Activated B cell treated with CpG ODN at 0.5 μM for 24 hours (primary cell): ENCODE measurements at regions not wholly inside any gene's neighbourhood (a gene's known extent, or its start where the extent isn't known, plus 50 kb on each side); places are given as distances from the start of the nearest gene placed in this dataset.

Experiments
- ATAC-seq: fragments of 200-7000 bp; cut with Tn5 transposase; one replicate; pipeline ENCODE4 v1.10.0; 2021; ENCODE audit warnings: low read depth, mild to moderate bottlenecking, moderate library complexity
- CTCF ChIA-PET: fragments of 350-600 bp; sonication (Branson Sonifier 250); formaldehyde crosslinking; loops from one replicate; lab custom pipeline; 2021; ENCODE audit warnings: antibody characterized with exemption; lab: Charles Lee
- POLR2A ChIA-PET: fragments of 350-600 bp; sonication (Branson Sonifier 250); formaldehyde crosslinking; loops from one replicate; lab custom pipeline; 2021; ENCODE audit warnings: antibody characterized with exemption; lab: Charles Lee
- DNase-seq: peaks from one replicate; pipeline ENCODE4 v3.0.0; 2022
- H3K27ac Mint-ChIP-seq: one replicate; pipeline ENCODE4 v1.8.0; 2020; ENCODE audit warnings: mixed read lengths
- H3K27me3 Mint-ChIP-seq: one replicate; pipeline ENCODE4 v1.8.0; 2021; ENCODE audit warnings: mixed read lengths
- H3K36me3 Mint-ChIP-seq: one replicate; pipeline ENCODE4 v1.8.0; 2021; ENCODE audit warnings: low read depth, mixed read lengths
- H3K4me1 Mint-ChIP-seq: one replicate; pipeline ENCODE4 v1.8.0; 2021; ENCODE audit warnings: mixed read lengths
- H3K4me3 Mint-ChIP-seq: one replicate; pipeline ENCODE4 v1.8.0; 2020; ENCODE audit warnings: mild to moderate bottlenecking, mixed read lengths
- H3K9me3 Mint-ChIP-seq: one replicate; pipeline ENCODE4 v1.8.0; 2020; ENCODE audit warnings: mixed read lengths
- CTCF ChIP-seq: fragments of 200-600 bp; IDR thresholded peaks from one replicate; pipeline ENCODE4 v1.8.0; 2022; ENCODE audit warnings: antibody characterized with exemption, mild to moderate bottlenecking
- intact Hi-C: fragments of 100-400 bp; cut with micrococcal nuclease; formaldehyde crosslinking; loops from one replicate; pipeline ENCODE4 v1.15.1; 2024

GRCh38 chr2:84029903-84030575 is 429.0 kb downstream of the SUCLG1 start:
- Mint-ChIP-seq H3K27ac (no peak overlapping the region), H3K36me3 (no peaks in the 10 kb centered on the region), H3K27me3 (no peaks in the 10 kb centered on the region), H3K9me3 (no peaks in the 10 kb centered on the region), H3K4me1 (peaks cover 3% of the 10 kb centered on the region), H3K4me3 (no peak overlapping the region)
- no peak for DNase-seq
- ChIA-PET CTCF (no interaction called here), POLR2A (interaction anchor here (0.5 kb wide), 1 partner anchor 258 kb away, joined by 3 read pairs; no protein-coding TSS in a partner anchor)
- no peak for TF ChIP-seq CTCF
- no peak for ATAC-seq
- intact Hi-C loops: no loop called here

GRCh38 chr2:84026818-84027217 is 432.3 kb downstream of the SUCLG1 start:
- no peak for TF ChIP-seq CTCF
- no peaks in the 10 kb centered on the region for H3K27me3 Mint-ChIP-seq
- ChIA-PET CTCF (no interaction called here), POLR2A (no interaction called here)
- no peaks in the 10 kb centered on the region for H3K9me3 Mint-ChIP-seq
- no peak overlapping the region for H3K27ac Mint-ChIP-seq
- intact Hi-C loops: no loop called here
- H3K36me3 Mint-ChIP-seq: no peaks in the 10 kb centered on the region
- DNase-seq: no peak
- no peaks in the 10 kb centered on the region for H3K4me1 Mint-ChIP-seq
- no peak overlapping the region for H3K4me3 Mint-ChIP-seq
- no peak for ATAC-seq

GRCh38 chr2:84022810-84023431 is 436.2 kb downstream of the SUCLG1 start:
- intact Hi-C loops: loop anchor here (2.0 to 5.0 kb wide), 2 partner anchors 292 to 1264 kb away; no protein-coding TSS in a partner anchor
- H3K9me3 Mint-ChIP-seq: no peaks in the 10 kb centered on the region
- H3K27ac Mint-ChIP-seq: no peak overlapping the region
- no peaks in the 10 kb centered on the region for H3K36me3 Mint-ChIP-seq
- ChIA-PET CTCF (interaction anchor here (0.9 to 1.0 kb wide), 2 partner anchors 292 to 296 kb away, joined by 3 read pairs; no protein-coding TSS in a partner anchor), POLR2A (no interaction called here)
- no peaks in the 10 kb centered on the region for H3K4me1 Mint-ChIP-seq
- ATAC-seq: no peak
- DNase-seq: no peak
- no peaks in the 10 kb centered on the region for H3K27me3 Mint-ChIP-seq
- no peak overlapping the region for H3K4me3 Mint-ChIP-seq
- TF ChIP-seq CTCF: peak; percentile 50

- TF ChIP-seq CTCF: no peak
- POLR2A ChIA-PET: no interaction called here
- Mint-ChIP-seq H3K4me1 (no peaks in the 10 kb centered on the region), H3K4me3 (no peak overlapping the region), H3K27me3 (no peaks in the 10 kb centered on the region), H3K36me3 (no peaks in the 10 kb centered on the region), H3K9me3 (no peaks in the 10 kb centered on the region), H3K27ac (no peak overlapping the region)
- no peak for DNase-seq
- ATAC-seq: no peak
- CTCF ChIA-PET: no interaction called here
- intact Hi-C loops: no loop called here
Observed at GRCh38 chr2:84017010-84017409, 442.1 kb downstream of the SUCLG1 start.

GRCh38 chr2:84016183-84016582 is 442.9 kb downstream of the SUCLG1 start:
- ATAC-seq (no peak), DNase-seq (no peak)
- CTCF ChIA-PET: no interaction called here
- intact Hi-C loops: no loop called here
- Mint-ChIP-seq H3K4me1 (no peaks in the 10 kb centered on the region), H3K27ac (no peak overlapping the region), H3K27me3 (no peaks in the 10 kb centered on the region), H3K9me3 (no peaks in the 10 kb centered on the region), H3K4me3 (no peak overlapping the region), H3K36me3 (no peaks in the 10 kb centered on the region)
- no peak for TF ChIP-seq CTCF
- POLR2A ChIA-PET: no interaction called here
